Breast epithelium (tissue), 3 donors: ENCODE measurements at regions not wholly inside any gene's neighbourhood (a gene's known extent, or its start where the extent isn't known, plus 50 kb on each side); places are given as distances from the start of the nearest gene placed in this dataset.

Source experiments
- POLR2A ChIP-seq: fragments of 450-650 bp; IDR thresholded peaks from one replicate; pipeline ENCODE4 v1.6.1; 2016; ENCODE audit warnings: antibody characterized with exemption, mild to moderate bottlenecking, moderate library complexity
- TF ChIP-seq, protein P1 (sequence below), 3 donors: fragments of 450-650 bp; IDR thresholded peaks; one replicate each; pipeline ENCODE4 v1.5.1; 2016 to 2017; ENCODE audit warnings: antibody characterized with exemption in 3 of 3, mild to moderate bottlenecking in 3 of 3, moderate library complexity in 3 of 3

DNA sequence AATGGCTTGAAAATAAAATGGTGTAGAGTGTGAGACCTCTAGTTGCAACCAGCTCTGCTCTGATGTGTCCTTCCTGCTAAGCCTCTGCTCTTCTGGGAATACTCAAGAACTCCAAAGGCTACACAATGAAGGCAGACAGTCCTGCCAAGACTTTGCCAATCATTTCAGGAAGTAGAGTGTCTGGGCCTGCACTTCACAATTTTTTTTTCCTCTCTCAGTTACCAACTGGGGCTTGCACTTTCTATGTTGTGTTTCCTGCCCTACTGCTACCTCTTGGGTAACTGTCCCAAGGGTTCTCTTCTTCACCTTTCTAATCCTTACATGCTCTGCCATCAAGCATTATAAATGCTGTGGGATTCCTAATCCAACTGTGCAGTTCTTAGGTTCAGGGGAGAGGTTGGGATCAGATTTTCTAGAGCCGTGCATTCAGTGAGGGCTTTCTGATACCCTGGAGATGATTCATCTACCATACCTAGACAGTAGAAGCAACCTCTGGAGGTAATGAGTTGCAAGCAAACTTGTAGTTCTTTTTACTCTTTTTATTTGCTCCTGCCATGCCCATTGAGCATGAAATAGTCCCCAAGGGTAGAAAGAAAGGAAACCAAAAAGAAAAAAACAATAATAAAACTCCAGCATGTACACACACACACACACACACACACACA, 365.9 kb downstream of the MLLT3 start:
- TF ChIP-seq, protein P1, sequence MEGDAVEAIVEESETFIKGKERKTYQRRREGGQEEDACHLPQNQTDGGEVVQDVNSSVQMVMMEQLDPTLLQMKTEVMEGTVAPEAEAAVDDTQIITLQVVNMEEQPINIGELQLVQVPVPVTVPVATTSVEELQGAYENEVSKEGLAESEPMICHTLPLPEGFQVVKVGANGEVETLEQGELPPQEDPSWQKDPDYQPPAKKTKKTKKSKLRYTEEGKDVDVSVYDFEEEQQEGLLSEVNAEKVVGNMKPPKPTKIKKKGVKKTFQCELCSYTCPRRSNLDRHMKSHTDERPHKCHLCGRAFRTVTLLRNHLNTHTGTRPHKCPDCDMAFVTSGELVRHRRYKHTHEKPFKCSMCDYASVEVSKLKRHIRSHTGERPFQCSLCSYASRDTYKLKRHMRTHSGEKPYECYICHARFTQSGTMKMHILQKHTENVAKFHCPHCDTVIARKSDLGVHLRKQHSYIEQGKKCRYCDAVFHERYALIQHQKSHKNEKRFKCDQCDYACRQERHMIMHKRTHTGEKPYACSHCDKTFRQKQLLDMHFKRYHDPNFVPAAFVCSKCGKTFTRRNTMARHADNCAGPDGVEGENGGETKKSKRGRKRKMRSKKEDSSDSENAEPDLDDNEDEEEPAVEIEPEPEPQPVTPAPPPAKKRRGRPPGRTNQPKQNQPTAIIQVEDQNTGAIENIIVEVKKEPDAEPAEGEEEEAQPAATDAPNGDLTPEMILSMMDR (IDR thresholded peaks at IDR 0.05), result no peak
- TF ChIP-seq POLR2A, result no peak
